Small intestine (tissue), 7 donors: ENCODE measurements at regions not wholly inside any gene's neighbourhood (a gene's known extent, or its start where the extent isn't known, plus 50 kb on each side); places are given as distances from the start of the nearest gene placed in this dataset.

Experiments
- DNase-seq, 2 donors: peaks; one replicate each; pipeline versions ENCODE4 v3.0.0 to v3.0.0-alpha.2; 2013
- FAIRE-seq: peaks from 2 replicates; lab custom pipeline; 2012; peaks lifted over from hg19 to GRCh38; lab: Jason Lieb, UNC
- H3K27ac ChIP-seq, 3 donors: one replicate each; pipeline ENCODE4 v1.5.1; 2013; ENCODE audit warnings: low read length in 2 of 3, mild to moderate bottlenecking in 2 of 3, control low read depth in 1 of 3, inconsistent platforms in 1 of 3, low read depth in 1 of 3, moderate library complexity in 1 of 3
- H3K27me3 ChIP-seq, 3 donors: one replicate each; pipeline ENCODE4 v1.6.1; 2013; ENCODE audit warnings: low read length in 3 of 3, inconsistent platforms in 1 of 3; ENCODE audit not compliant: control insufficient read depth in 3 of 3, insufficient read depth in 3 of 3
- H3K36me3 ChIP-seq, 3 donors: one replicate each; pipeline ENCODE4 v1.6.1; 2013; ENCODE audit warnings: low read length in 3 of 3, inconsistent platforms in 1 of 3, low read depth in 1 of 3, mild to moderate bottlenecking in 1 of 3, moderate library complexity in 1 of 3; ENCODE audit not compliant: control insufficient read depth in 3 of 3, insufficient read depth in 2 of 3
- H3K4me1 ChIP-seq, 3 donors: one replicate each; pipeline ENCODE4 v1.6.1; 2013; ENCODE audit warnings: low read length in 2 of 3, inconsistent platforms in 1 of 3, low read depth in 1 of 3, mild to moderate bottlenecking in 1 of 3, moderate library complexity in 1 of 3; ENCODE audit not compliant: control insufficient read depth in 3 of 3, insufficient read depth in 2 of 3
- H3K4me3 ChIP-seq, 3 donors: one replicate each; pipeline ENCODE4 v1.5.1; 2013; ENCODE audit warnings: low read length in 3 of 3, control low read depth in 1 of 3, inconsistent platforms in 1 of 3, low read depth in 1 of 3, mild to moderate bottlenecking in 1 of 3, moderate library complexity in 1 of 3
- H3K9me3 ChIP-seq, 2 donors: one replicate each; pipeline ENCODE4 v1.6.1; 2013; ENCODE audit warnings: low read depth in 1 of 2, low read length in 1 of 2; ENCODE audit not compliant: control insufficient read depth in 2 of 2, insufficient read depth in 1 of 2
- WGBS, 3 donors: extraction: QIAGEN DNeasy Blood & Tissue Kit; methylation state at CpG; one replicate each; pipeline ENCODE4 v1.1.7; 2013; 5-methylcytosine and 5-hydroxymethylcytosine counted together
- donor health status: healthy with polysubstance abuse.
- donor health status: control.
- donor health status: control.
- donor health status: Bipolar disorder and iron deficiency.
- donor health status: healthy.

- H3K36me3 ChIP-seq: no peaks in the 10 kb centered on the region
- no peak overlapping the region for H3K27ac ChIP-seq
- no peaks in the 10 kb centered on the region for H3K4me1 ChIP-seq
- peaks cover 0 to 2% (median 0%) of the 10 kb centered on the region in 3 donors for H3K27me3 ChIP-seq
- H3K4me3 ChIP-seq: no peak overlapping the region
- H3K9me3 ChIP-seq: peaks cover 0 to 5% of the 10 kb centered on the region in 2 donors
- 71 to 80% (median 77%) methylated on average over 1 of the region's 1 CpG for WGBS, 3 donors
- no peak for FAIRE-seq
- DNase-seq: no peak
Observed at GRCh38 chr12:59386236-59386635, 209.6 kb upstream of the SLC16A7 start.

- WGBS, 3 donors: 58 to 79% (median 65%) methylated on average over 1 of the region's 1 CpG
- FAIRE-seq (no peak), DNase-seq (no peak)
- peaks cover 0 to 2% of the 10 kb centered on the region in 2 donors for H3K9me3 ChIP-seq
- no peaks in the 10 kb centered on the region for H3K36me3 ChIP-seq
- H3K4me1 ChIP-seq: no peaks in the 10 kb centered on the region
- no peak overlapping the region for H3K4me3 ChIP-seq
- no peak overlapping the region for H3K27ac ChIP-seq
- H3K27me3 ChIP-seq: no peaks in the 10 kb centered on the region
Observed at GRCh38 chr12:59383079-59383822, 212.6 kb upstream of the SLC16A7 start.

GRCh38 chr12:59382282-59383078 is 213.3 kb upstream of the SLC16A7 start:
- no peaks in the 10 kb centered on the region for H3K27me3 ChIP-seq
- no peaks in the 10 kb centered on the region for H3K36me3 ChIP-seq
- FAIRE-seq: no peak
- H3K27ac ChIP-seq: no peak overlapping the region
- H3K9me3 ChIP-seq: no peaks in the 10 kb centered on the region
- H3K4me3 ChIP-seq: no peak overlapping the region
- H3K4me1 ChIP-seq: no peaks in the 10 kb centered on the region
- WGBS, 3 donors: 46 to 62% (median 59%) methylated on average over 3 of the region's 3 CpGs
- no peak for DNase-seq

GRCh38 chr12:59381106-59381505 is 214.7 kb upstream of the SLC16A7 start:
- DNase-seq (no peak), FAIRE-seq (no peak)
- Histone ChIP-seq H3K36me3 (no peaks in the 10 kb centered on the region), H3K9me3 (no peaks in the 10 kb centered on the region), H3K27ac (no peak overlapping the region), H3K4me3 (no peak overlapping the region), H3K27me3 (no peaks in the 10 kb centered on the region), H3K4me1 (no peaks in the 10 kb centered on the region)

- H3K9me3 ChIP-seq: no peaks in the 10 kb centered on the region
- no peaks in the 10 kb centered on the region for H3K4me1 ChIP-seq
- no peak for FAIRE-seq
- H3K4me3 ChIP-seq: no peak overlapping the region
- no peak for DNase-seq
- H3K36me3 ChIP-seq: no peaks in the 10 kb centered on the region
- H3K27me3 ChIP-seq: no peaks in the 10 kb centered on the region
- WGBS, 3 donors: 85 to 95% (median 93%) methylated on average over 4 of the region's 4 CpGs
- no peak overlapping the region for H3K27ac ChIP-seq
Observed at GRCh38 chr12:59375633-59376032, 220.2 kb upstream of the SLC16A7 start.

- WGBS, 3 donors: 76 to 85% (median 77%) methylated on average over 1 of the region's 1 CpG
- DNase-seq: no peak
- FAIRE-seq: no peak
Observed at GRCh38 chr12:59374783-59375182, 221.0 kb upstream of the SLC16A7 start.

GRCh38 chr12:59372956-59373355 is 222.9 kb upstream of the SLC16A7 start:
- no peak for FAIRE-seq
- no peak overlapping the region for H3K4me3 ChIP-seq
- DNase-seq: peak in 1 of 2 donors; percentile 17
- no peaks in the 10 kb centered on the region for H3K4me1 ChIP-seq
- no peaks in the 10 kb centered on the region for H3K36me3 ChIP-seq
- no peak overlapping the region for H3K27ac ChIP-seq
- WGBS, 3 donors: 63 to 71% (median 67%) methylated on average over 3 of the region's 3 CpGs
- no peaks in the 10 kb centered on the region for H3K27me3 ChIP-seq
- H3K9me3 ChIP-seq: no peaks in the 10 kb centered on the region

More at GRCh38 chr12:59374783-59375182, 221.0 kb upstream of the SLC16A7 start:
- Histone ChIP-seq H3K27ac (no peak overlapping the region), H3K4me1 (no peaks in the 10 kb centered on the region), H3K27me3 (no peaks in the 10 kb centered on the region), H3K36me3 (no peaks in the 10 kb centered on the region), H3K4me3 (no peak overlapping the region), H3K9me3 (no peaks in the 10 kb centered on the region)

GRCh38 chr12:59370933-59371332 is 224.9 kb upstream of the SLC16A7 start:
- DNase-seq (no peak), FAIRE-seq (no peak)
- no peaks in the 10 kb centered on the region for H3K36me3 ChIP-seq
- no peaks in the 10 kb centered on the region for H3K9me3 ChIP-seq
- 67 to 78% (median 73%) methylated on average over 3 of the region's 3 CpGs for WGBS, 3 donors
- H3K27me3 ChIP-seq: no peaks in the 10 kb centered on the region
- H3K27ac ChIP-seq: no peak overlapping the region
- no peak overlapping the region for H3K4me3 ChIP-seq
- H3K4me1 ChIP-seq: no peaks in the 10 kb centered on the region
